HEK293 (cell line): ENCODE measurements at regions not wholly inside any gene's neighbourhood (a gene's known extent, or its start where the extent isn't known, plus 50 kb on each side); places are given as distances from the start of the nearest gene placed in this dataset.

Source experiments
- ELK4 ChIP-seq: IDR thresholded peaks from 2 replicates; pipeline ENCODE4 v1.6.1; 2011; ENCODE audit warnings: mild to moderate bottlenecking, low read depth, low read length, borderline replicate concordance
- YY1 ChIP-seq: fragments of 450-650 bp; formaldehyde crosslinking; IDR thresholded peaks from 2 replicates; pipeline ENCODE4 v1.5.1; 2018; ENCODE audit warnings: missing biosample characterization, missing genetic modification characterization
- ZBTB17 ChIP-seq: fragments of 450-650 bp; formaldehyde crosslinking; IDR thresholded peaks from 2 replicates; pipeline ENCODE4 v1.5.1; 2016; ENCODE audit warnings: missing biosample characterization, missing genetic modification characterization
- ZFP69B ChIP-seq: fragments of 450-650 bp; formaldehyde crosslinking; IDR thresholded peaks from 2 replicates; pipeline ENCODE4 v1.5.1; 2016; ENCODE audit warnings: missing biosample characterization, missing genetic modification characterization
- ZNF133 ChIP-seq: fragments of 450-650 bp; formaldehyde crosslinking; IDR thresholded peaks from 2 replicates; pipeline ENCODE4 v1.5.1; 2016; ENCODE audit warnings: missing biosample characterization, missing genetic modification characterization
- ZNF138 ChIP-seq: fragments of 450-650 bp; formaldehyde crosslinking; IDR thresholded peaks from 2 replicates; pipeline ENCODE4 v1.5.1; 2016; ENCODE audit warnings: missing biosample characterization, missing genetic modification characterization, borderline replicate concordance
- ZNF292 ChIP-seq: fragments of 450-650 bp; formaldehyde crosslinking; IDR thresholded peaks from 2 replicates; pipeline ENCODE4 v1.5.1; 2016; ENCODE audit warnings: low read depth, missing biosample characterization, missing genetic modification characterization, borderline replicate concordance
- ZNF777 ChIP-seq: fragments of 450-650 bp; formaldehyde crosslinking; IDR thresholded peaks from 2 replicates; pipeline ENCODE4 v1.5.1; 2017; ENCODE audit warnings: missing biosample characterization, missing genetic modification characterization, borderline replicate concordance
- TF ChIP-seq, protein P1 (sequence below): fragments of 450-650 bp; formaldehyde crosslinking; IDR thresholded peaks from 2 replicates; pipeline ENCODE4 v1.5.1; 2016; ENCODE audit warnings: missing biosample characterization, missing genetic modification characterization
- TF ChIP-seq, protein P2 (sequence below): fragments of 450-650 bp; formaldehyde crosslinking; IDR thresholded peaks from 2 replicates; pipeline ENCODE4 v1.5.1; 2016; ENCODE audit warnings: missing biosample characterization, missing genetic modification characterization
- TF ChIP-seq, protein P3 (sequence below): fragments of 450-650 bp; formaldehyde crosslinking; IDR thresholded peaks from 2 replicates; pipeline ENCODE4 v1.5.1; 2016; ENCODE audit warnings: missing biosample characterization, missing genetic modification characterization

GRCh38 chr10:131694168-131694780, 206.5 kb upstream of the PPP2R2D start:
- no peak for TF ChIP-seq ELK4
- no peak for TF ChIP-seq ZNF138 (tag by site-specific recombination)
- TF ChIP-seq, protein P1, sequence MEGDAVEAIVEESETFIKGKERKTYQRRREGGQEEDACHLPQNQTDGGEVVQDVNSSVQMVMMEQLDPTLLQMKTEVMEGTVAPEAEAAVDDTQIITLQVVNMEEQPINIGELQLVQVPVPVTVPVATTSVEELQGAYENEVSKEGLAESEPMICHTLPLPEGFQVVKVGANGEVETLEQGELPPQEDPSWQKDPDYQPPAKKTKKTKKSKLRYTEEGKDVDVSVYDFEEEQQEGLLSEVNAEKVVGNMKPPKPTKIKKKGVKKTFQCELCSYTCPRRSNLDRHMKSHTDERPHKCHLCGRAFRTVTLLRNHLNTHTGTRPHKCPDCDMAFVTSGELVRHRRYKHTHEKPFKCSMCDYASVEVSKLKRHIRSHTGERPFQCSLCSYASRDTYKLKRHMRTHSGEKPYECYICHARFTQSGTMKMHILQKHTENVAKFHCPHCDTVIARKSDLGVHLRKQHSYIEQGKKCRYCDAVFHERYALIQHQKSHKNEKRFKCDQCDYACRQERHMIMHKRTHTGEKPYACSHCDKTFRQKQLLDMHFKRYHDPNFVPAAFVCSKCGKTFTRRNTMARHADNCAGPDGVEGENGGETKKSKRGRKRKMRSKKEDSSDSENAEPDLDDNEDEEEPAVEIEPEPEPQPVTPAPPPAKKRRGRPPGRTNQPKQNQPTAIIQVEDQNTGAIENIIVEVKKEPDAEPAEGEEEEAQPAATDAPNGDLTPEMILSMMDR (tag by site-specific recombination), result no peak
- no peak for TF ChIP-seq ZNF777 (tag by site-specific recombination)
- no peak for TF ChIP-seq YY1
- TF ChIP-seq, protein P2, sequence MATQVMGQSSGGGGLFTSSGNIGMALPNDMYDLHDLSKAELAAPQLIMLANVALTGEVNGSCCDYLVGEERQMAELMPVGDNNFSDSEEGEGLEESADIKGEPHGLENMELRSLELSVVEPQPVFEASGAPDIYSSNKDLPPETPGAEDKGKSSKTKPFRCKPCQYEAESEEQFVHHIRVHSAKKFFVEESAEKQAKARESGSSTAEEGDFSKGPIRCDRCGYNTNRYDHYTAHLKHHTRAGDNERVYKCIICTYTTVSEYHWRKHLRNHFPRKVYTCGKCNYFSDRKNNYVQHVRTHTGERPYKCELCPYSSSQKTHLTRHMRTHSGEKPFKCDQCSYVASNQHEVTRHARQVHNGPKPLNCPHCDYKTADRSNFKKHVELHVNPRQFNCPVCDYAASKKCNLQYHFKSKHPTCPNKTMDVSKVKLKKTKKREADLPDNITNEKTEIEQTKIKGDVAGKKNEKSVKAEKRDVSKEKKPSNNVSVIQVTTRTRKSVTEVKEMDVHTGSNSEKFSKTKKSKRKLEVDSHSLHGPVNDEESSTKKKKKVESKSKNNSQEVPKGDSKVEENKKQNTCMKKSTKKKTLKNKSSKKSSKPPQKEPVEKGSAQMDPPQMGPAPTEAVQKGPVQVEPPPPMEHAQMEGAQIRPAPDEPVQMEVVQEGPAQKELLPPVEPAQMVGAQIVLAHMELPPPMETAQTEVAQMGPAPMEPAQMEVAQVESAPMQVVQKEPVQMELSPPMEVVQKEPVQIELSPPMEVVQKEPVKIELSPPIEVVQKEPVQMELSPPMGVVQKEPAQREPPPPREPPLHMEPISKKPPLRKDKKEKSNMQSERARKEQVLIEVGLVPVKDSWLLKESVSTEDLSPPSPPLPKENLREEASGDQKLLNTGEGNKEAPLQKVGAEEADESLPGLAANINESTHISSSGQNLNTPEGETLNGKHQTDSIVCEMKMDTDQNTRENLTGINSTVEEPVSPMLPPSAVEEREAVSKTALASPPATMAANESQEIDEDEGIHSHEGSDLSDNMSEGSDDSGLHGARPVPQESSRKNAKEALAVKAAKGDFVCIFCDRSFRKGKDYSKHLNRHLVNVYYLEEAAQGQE (tag by site-specific recombination), result no peak
- no peak for TF ChIP-seq ZNF133 (tag by site-specific recombination)
- TF ChIP-seq ZFP69B (tag by site-specific recombination), result no peak
- TF ChIP-seq, protein P3, sequence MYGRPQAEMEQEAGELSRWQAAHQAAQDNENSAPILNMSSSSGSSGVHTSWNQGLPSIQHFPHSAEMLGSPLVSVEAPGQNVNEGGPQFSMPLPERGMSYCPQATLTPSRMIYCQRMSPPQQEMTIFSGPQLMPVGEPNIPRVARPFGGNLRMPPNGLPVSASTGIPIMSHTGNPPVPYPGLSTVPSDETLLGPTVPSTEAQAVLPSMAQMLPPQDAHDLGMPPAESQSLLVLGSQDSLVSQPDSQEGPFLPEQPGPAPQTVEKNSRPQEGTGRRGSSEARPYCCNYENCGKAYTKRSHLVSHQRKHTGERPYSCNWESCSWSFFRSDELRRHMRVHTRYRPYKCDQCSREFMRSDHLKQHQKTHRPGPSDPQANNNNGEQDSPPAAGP, result no peak
- TF ChIP-seq ZNF292 (tag by site-specific recombination), result no peak
- no peak for TF ChIP-seq ZBTB17 (tag by site-specific recombination)
